ENCODE measurements at regions not wholly inside any gene's neighbourhood (a gene's known extent, or its start where the extent isn't known, plus 50 kb on each side); places are given as distances from the start of the nearest gene placed in this dataset.

- Histone ChIP-seq H3K9ac (ENCODE audit: control insufficient read depth, extremely low read depth, insufficient read depth, low read length) (no peak overlapping the region), H3K4me1 (ENCODE audit: control insufficient read depth, extremely low read depth, insufficient read depth, low read length) (peaks cover 21% of the 10 kb centered on the region), H3K79me2 (ENCODE audit: control insufficient read depth, insufficient read depth, low read length) (no peaks in the 10 kb centered on the region), H4K20me1 (ENCODE audit: control insufficient read depth, extremely low read depth, insufficient read depth, low read length) (no peaks in the 10 kb centered on the region), H3K9me3 (ENCODE audit: control insufficient read depth, low read depth, low read length) (no peaks in the 10 kb centered on the region), H3K36me3 (ENCODE audit: control insufficient read depth in 2 of 2, extremely low read depth in 1 of 2, insufficient read depth in 2 of 2, low read length in 2 of 2) (no peaks in the 10 kb centered on the region), H2AFZ (ENCODE audit: control insufficient read depth, low read length) (no peak overlapping the region), H3K4me3 (ENCODE audit: control insufficient read depth in 2 of 3, extremely low read depth in 1 of 3, insufficient read depth in 2 of 3, low read depth in 1 of 3, low read length in 3 of 3) (no peak overlapping the region), H3K4me2 (ENCODE audit: control insufficient read depth, extremely low read depth, insufficient read depth, low read depth, low read length) (no peak overlapping the region), H3K27me3 (ENCODE audit: control insufficient read depth, extremely low read depth, insufficient read depth, low read length) (no peaks in the 10 kb centered on the region), H3K27ac (ENCODE audit: control insufficient read depth, insufficient read depth, low read length) (no peak overlapping the region), H3K9me1 (ENCODE audit: control insufficient read depth, extremely low read depth, insufficient read depth, low read length) (no peaks in the 10 kb centered on the region)
- DNase-seq (ENCODE audit: low read depth, low spot score), result no peak
- dilution Hi-C loops (cut with MboI; ENCODE audit: extremely low pct_ligation_motif_present, low sequenced_read_pairs), result no loop called here
- FAIRE-seq, result peak; percentile 78
- TF ChIP-seq EZH2 (IDR thresholded peaks at IDR 0.05; ENCODE audit: low read length) (no peak), CTCF (optimal IDR thresholded peaks at IDR 0.05 in 1 of 3, IDR thresholded peaks at IDR 0.05 in 1 of 3, conservative IDR thresholded peaks at IDR 0.05 in 1 of 3; ENCODE audit: extremely low read depth in 1 of 3, insufficient read depth in 2 of 3, low read length in 3 of 3) (no peak)
Measured at GRCh38 chr7:112990624-112991023, 96.0 kb downstream of the GPR85 start.

GRCh38 chr7:112989531-112989930, 97.1 kb downstream of the GPR85 start:
- no peaks in the 10 kb centered on the region for H4K20me1 ChIP-seq (ENCODE audit: control insufficient read depth, extremely low read depth, insufficient read depth, low read length)
- H3K9ac ChIP-seq (ENCODE audit: control insufficient read depth, extremely low read depth, insufficient read depth, low read length), result no peak overlapping the region
- peaks cover 15% of the 10 kb centered on the region for H3K4me1 ChIP-seq (ENCODE audit: control insufficient read depth, extremely low read depth, insufficient read depth, low read length)
- H3K27ac ChIP-seq (ENCODE audit: control insufficient read depth, insufficient read depth, low read length), result no peak overlapping the region
- H3K9me1 ChIP-seq (ENCODE audit: control insufficient read depth, extremely low read depth, insufficient read depth, low read length), result no peaks in the 10 kb centered on the region
- no peak for DNase-seq (ENCODE audit: low read depth, low spot score)
- no peaks in the 10 kb centered on the region for H3K9me3 ChIP-seq (ENCODE audit: control insufficient read depth, low read depth, low read length)
- no peak overlapping the region for H3K4me2 ChIP-seq (ENCODE audit: control insufficient read depth, extremely low read depth, insufficient read depth, low read depth, low read length)
- dilution Hi-C loops (cut with MboI; ENCODE audit: extremely low pct_ligation_motif_present, low sequenced_read_pairs), result no loop called here
- no peak overlapping the region for H3K4me3 ChIP-seq (ENCODE audit: control insufficient read depth in 2 of 3, extremely low read depth in 1 of 3, insufficient read depth in 2 of 3, low read depth in 1 of 3, low read length in 3 of 3)
- H3K79me2 ChIP-seq (ENCODE audit: control insufficient read depth, insufficient read depth, low read length), result no peaks in the 10 kb centered on the region
- no peaks in the 10 kb centered on the region for H3K36me3 ChIP-seq (ENCODE audit: control insufficient read depth in 2 of 2, extremely low read depth in 1 of 2, insufficient read depth in 2 of 2, low read length in 2 of 2)
- no peaks in the 10 kb centered on the region for H3K27me3 ChIP-seq (ENCODE audit: control insufficient read depth, extremely low read depth, insufficient read depth, low read length)
- no peak overlapping the region for H2AFZ ChIP-seq (ENCODE audit: control insufficient read depth, low read length)
- TF ChIP-seq CTCF (optimal IDR thresholded peaks at IDR 0.05 in 1 of 3, IDR thresholded peaks at IDR 0.05 in 1 of 3, conservative IDR thresholded peaks at IDR 0.05 in 1 of 3; ENCODE audit: extremely low read depth in 1 of 3, insufficient read depth in 2 of 3, low read length in 3 of 3) (no peak), EZH2 (IDR thresholded peaks at IDR 0.05; ENCODE audit: low read length) (no peak)
- FAIRE-seq, result no peak

Measured in keratinocyte (primary cell).